ENCODE measurements at regions not wholly inside any gene's neighbourhood (a gene's known extent, or its start where the extent isn't known, plus 50 kb on each side); places are given as distances from the start of the nearest gene placed in this dataset.
"Not testable (repeated sequence)": the region's sequence is repeated elsewhere in the genome, so short reads cannot be mapped to it uniquely, and the experiment has no call there.

GRCh38 chr10:80753612-80754011 is 215.9 kb downstream of the SH2D4B start:
- DNase-seq, result no peak

- no peak for DNase-seq
Measured at GRCh38 chr10:80755893-80756292, 218.2 kb downstream of the SH2D4B start.

- no peak for DNase-seq
Measured at GRCh38 chr10:80759693-80760092, 222.0 kb downstream of the SH2D4B start.

DNA sequence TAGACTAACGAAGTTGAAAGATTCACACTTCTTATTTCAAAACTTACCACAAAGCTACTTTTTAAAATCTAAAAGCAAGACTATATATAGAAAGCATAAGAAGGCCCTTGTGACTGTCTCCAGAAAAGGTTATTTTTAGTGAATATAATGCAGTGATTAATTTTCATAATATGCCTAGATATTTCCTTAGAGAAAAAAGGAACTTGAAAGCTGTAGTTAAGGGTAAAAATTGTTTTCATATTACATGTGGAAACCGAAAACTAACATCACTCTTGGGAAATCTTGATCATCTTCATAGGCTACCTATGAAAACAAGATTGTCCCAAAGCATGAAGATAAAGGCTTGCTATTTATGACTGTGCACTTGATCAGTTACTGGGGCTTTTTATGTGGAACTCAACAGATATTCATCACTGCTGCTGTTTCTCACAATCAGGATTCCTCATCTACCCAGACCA is 223.2 kb downstream of the SH2D4B start:
- no peak for DNase-seq

DNA sequence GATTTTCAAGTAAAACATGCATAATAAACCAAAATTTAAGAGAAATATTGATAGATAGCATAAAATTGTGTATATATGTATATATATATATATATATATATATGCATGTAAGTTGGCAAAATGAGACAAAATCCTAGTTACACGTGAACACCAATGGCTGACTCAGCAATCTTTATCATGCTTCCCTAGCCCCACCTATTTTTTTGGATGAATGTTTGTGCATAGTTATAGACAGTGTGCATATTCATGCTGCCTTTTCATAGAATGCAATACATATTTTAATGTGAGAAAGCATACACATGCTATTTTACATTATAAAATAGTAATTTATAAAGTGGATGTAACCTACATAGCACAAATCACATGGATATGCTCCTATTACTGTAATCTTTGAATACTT is 230.3 kb downstream of the SH2D4B start:
- DNase-seq, result no peak

- no peak for DNase-seq
Measured at GRCh38 chr10:80769700-80770160, 232.0 kb downstream of the SH2D4B start.

- DNase-seq, result no peak
Measured at GRCh38 chr10:80770239-80770638, 232.5 kb downstream of the SH2D4B start.

DNA sequence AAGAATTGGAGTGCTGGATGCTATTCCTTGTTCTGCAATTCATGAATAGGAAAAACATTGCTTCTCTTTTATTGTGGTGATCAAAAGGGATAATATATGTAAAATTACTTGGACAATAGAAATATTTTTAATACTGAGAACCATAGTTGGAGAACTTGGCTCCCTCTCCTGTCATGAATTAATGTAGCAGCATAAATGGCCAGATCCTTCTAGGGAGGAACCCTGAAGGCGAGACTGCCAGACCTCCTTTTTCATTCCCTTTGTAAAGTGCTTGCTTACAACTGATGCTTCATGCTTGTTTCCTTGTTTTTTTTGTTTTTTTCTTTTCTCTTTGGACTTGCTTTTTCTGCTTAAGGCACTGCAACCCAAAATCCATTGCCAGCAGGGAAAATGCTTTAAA is 233.6 kb downstream of the SH2D4B start:
- no peak for DNase-seq

GRCh38 chr10:80771902-80772555 is 234.3 kb downstream of the SH2D4B start:
- DNase-seq, result no peak

DNA sequence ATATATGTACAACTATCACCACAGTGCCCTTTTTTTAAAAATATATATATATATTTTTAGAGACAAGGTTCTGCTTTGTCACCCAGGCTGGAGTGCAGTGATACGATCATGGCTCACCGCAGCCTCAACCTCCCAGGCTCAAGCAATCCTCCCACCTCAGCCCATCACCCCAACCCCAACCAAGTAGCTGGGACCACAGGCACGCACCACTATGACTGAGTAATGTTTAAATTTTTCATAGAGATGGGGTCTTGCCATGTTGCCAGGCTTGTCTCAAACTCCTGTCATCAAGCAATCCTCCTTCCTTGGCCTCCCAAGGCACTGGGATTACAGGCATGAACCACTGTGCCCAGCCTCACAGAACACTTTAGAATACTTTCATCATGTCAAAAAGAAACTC is 234.9 kb downstream of the SH2D4B start:
- DNase-seq, result no peak

DNA sequence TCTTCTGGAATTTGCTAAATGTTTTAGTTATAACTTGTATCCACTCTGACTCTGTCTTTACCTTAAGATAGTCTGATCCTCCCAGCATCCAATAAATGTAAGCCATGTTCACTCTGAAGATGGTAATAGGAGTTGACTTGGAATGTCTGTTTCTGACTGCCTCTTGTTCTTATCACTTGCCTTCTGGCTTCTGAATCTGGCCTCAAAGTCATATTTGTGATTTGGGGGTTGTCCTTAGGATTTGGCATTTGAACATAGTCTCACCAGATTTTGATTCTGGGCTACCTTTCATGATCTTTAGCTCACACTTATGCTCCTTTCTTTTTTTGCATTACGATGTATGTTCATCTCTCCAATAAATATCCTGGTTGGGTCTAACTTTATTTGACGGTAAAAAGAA is 247.0 kb downstream of the SH2D4B start:
- DNase-seq, result no peak

GRCh38 chr10:80786322-80786721 is 248.6 kb downstream of the SH2D4B start:
- no peak for DNase-seq

DNA sequence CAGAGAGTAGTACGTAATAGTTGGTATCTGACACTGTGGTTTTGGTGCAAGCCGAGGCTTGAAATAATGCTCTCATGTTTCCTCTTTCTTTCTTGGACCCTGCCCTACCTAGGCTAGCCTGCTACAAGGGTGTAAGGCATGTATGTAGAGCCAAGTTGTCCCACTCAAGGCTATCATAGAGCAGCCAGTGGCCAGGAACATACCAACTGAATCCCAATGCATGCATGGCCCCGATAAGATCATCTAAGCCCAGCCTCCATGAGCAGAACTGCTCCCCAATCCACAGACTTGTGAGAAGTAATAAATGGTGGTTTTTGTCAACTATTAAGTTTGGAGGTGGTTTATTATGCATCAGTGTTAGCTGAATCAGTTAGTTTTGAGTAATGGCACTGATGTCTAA is 250.2 kb downstream of the SH2D4B start:
- DNase-seq, result no peak

GRCh38 chr10:80794994-80795393 is 257.3 kb downstream of the SH2D4B start:
- DNase-seq, result no peak

- no peak for DNase-seq
Measured at GRCh38 chr10:80805343-80806020, 267.8 kb downstream of the SH2D4B start.

- no peak for DNase-seq
Measured at GRCh38 chr10:80814147-80814652, 276.5 kb downstream of the SH2D4B start.

GRCh38 chr10:80829151-80829550 is 291.4 kb downstream of the SH2D4B start:
- DNase-seq, result no peak

DNA sequence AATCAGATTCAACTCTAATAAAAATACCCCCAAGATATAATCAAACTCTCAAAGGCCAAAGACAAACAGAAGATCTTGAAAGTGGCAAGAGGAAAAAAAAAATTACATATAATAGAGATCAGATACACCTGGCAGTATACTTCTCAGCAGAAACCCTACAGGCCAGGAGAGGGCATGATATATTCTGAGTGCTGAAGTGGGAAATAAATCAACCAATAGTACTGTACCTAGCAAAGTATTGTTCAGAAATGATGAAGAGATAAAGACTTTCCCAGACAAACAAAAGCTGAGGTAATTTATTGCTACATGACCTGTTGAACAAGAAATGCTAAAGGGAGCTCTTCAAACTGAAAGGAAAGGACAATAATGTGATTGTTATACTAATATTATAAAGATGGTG is 291.9 kb downstream of the SH2D4B start:
- DNase-seq, result no peak

DNA sequence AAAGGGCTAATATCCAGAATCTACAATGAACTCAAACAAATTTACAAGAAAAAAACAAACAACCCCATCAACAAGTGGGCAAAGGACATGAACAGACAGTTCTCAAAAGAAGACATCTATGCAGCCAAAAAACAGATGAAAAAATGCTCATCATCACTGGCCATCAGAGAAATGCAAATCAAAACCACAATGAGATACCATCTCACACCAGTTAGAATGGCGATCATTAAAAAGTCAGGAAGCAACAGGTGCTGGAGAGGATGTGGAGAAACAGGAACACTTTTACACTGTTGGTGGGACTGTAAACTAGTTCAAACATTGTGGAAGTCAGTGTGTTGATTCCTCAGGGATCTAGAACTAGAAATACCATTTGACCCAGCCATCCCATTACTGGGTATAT is 295.0 kb downstream of the SH2D4B start:
- not testable (repeated sequence) for DNase-seq

GRCh38 chr10:80855348-80855971 is 317.8 kb downstream of the SH2D4B start:
- DNase-seq, result no peak

DNA sequence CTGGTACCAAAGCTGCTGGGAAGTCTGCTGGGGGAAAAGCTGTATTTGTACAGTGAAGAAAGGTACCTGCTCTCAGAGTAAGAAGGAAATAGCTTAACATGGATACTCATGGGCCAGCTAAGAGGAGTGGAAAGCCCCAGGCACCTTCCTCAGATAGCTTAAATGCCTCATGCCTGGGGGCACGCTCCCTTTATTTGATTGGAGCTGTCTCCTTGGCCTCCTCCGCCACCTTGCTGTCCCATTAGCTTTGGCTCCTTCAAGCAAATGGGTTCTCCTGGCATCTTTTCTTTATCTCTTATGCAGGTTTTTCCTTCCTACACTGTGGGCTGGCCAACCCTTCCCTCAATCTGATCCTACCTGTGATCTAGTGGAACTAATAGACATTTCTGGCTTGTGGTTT is 318.5 kb downstream of the SH2D4B start:
- DNase-seq, result no peak

GRCh38 chr10:80859279-80859678 is 321.6 kb downstream of the SH2D4B start:
- DNase-seq, result not testable (repeated sequence)

DNA sequence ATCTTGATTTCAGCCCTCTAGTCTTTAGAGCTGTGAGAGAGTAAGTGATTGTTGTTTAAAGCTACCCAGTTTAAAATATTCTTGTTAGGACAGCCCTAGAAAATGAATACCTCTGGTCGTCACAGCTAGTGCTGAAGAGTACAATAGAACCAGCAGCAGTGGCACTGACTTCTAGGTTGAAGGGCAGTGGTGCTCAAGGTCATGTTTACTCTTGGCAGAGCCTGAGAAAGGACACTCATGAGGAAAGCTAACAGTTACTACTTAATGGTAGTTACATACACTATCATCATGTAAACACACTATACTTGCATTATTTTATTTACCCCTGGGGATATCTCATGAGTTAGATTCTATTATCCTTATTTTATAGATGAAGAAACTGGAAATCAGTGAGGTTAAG is 323.0 kb downstream of the SH2D4B start:
- no peak for DNase-seq

GRCh38 chr10:80861882-80862281 is 324.2 kb downstream of the SH2D4B start:
- DNase-seq, result no peak

Data from activated CD8-positive, alpha-beta memory T cell treated with anti-CD3 and anti-CD28 coated beads, Interleukin-2, amount 50 U/mL, for 4 hours (primary cell).